ENCODE measurements at regions not wholly inside any gene's neighbourhood (a gene's known extent, or its start where the extent isn't known, plus 50 kb on each side); places are given as distances from the start of the nearest gene placed in this dataset.

GRCh38 chr1:112209493-112209892 is 186.5 kb upstream of the CTTNBP2NL start:
- POLR2A ChIA-PET = no interaction called here
- no peaks in the 10 kb centered on the region for H3K27me3 ChIP-seq (ENCODE audit: control insufficient read depth in 2 of 2, insufficient read depth in 2 of 2, low read length in 2 of 2)
- FAIRE-seq (no peak), ATAC-seq (no peak), DNase-seq (ENCODE audit: extremely low read depth in 1 of 4, low spot score in 3 of 4) (no peak)
- no TSS peak for BruUV-seq (replicated peaks)
- CTCF ChIA-PET (ENCODE audit: low intra/inter-chr PET ratio) = no interaction called here
- H3K4me1 ChIP-seq (replicated peaks in 1 of 2; ENCODE audit: control insufficient read depth in 2 of 2, insufficient read depth in 2 of 2, low read length in 2 of 2) = no peaks in the 10 kb centered on the region
- no peaks in the 10 kb centered on the region for H3K9me1 ChIP-seq (ENCODE audit: control insufficient read depth, insufficient read depth, low read length)
- TF ChIP-seq ATF3 (IDR thresholded peaks at IDR 0.05) (peak; percentile 45; the same call in 1 of the 2 replicates), ATF3 (CRISPR knock-in tag; conservative IDR thresholded peaks at IDR 0.05) (no peak), MAFF (IDR thresholded peaks at IDR 0.05; ENCODE audit: low read length) (no peak)
- in situ Hi-C loops (cut with MboI) = no loop called here
- 0% methylated on average over 1 of the region's 1 CpG for WGBS (ENCODE audit: insufficient coverage, low coverage, missing lambda C conversion rate)
- no peaks in the 10 kb centered on the region for H3K9me3 ChIP-seq (replicated peaks; ENCODE audit: control insufficient read depth, insufficient read depth, low read depth, low read length)
- intact Hi-C loops (cut with micrococcal nuclease) = no loop called here
- no peaks in the 10 kb centered on the region for H3K79me2 ChIP-seq (ENCODE audit: control insufficient read depth, insufficient read depth, low read length)
- no peak overlapping the region for H3K9ac ChIP-seq (ENCODE audit: insufficient read depth in 1 of 2, low read depth in 2 of 2, low read length in 2 of 2)
- no peaks in the 10 kb centered on the region for H3K36me3 ChIP-seq (ENCODE audit: control insufficient read depth, insufficient read depth, low read length)
- no peak overlapping the region for H3K4me3 ChIP-seq
- H4K20me1 ChIP-seq (replicated peaks; ENCODE audit: control insufficient read depth, insufficient read depth, low read length) = no peaks in the 10 kb centered on the region
- H3K27ac ChIP-seq (ENCODE audit: extremely low read depth, low read depth, low read length) = no peak overlapping the region
- no peak overlapping the region for H2AFZ ChIP-seq (ENCODE audit: low read depth, low read length)
- no peak overlapping the region for H3K4me2 ChIP-seq (ENCODE audit: insufficient read depth, low read length)

GRCh38 chr1:112219267-112219666 is 176.7 kb upstream of the CTTNBP2NL start:
- no peak for ATAC-seq
- 0% methylated on average over 1 of the region's 1 CpG for WGBS (ENCODE audit: insufficient coverage, low coverage, missing lambda C conversion rate)
- ChIA-PET CTCF (ENCODE audit: low intra/inter-chr PET ratio) (no interaction called here), POLR2A (no interaction called here)
- no peaks in the 10 kb centered on the region for H3K4me1 ChIP-seq (replicated peaks in 1 of 2; ENCODE audit: control insufficient read depth in 2 of 2, insufficient read depth in 2 of 2, low read length in 2 of 2)
- no peak for FAIRE-seq
- no peaks in the 10 kb centered on the region for H3K36me3 ChIP-seq (ENCODE audit: control insufficient read depth, insufficient read depth, low read length)
- intact Hi-C loops (cut with micrococcal nuclease) = no loop called here
- in situ Hi-C loops (cut with MboI) = no loop called here
- H3K4me2 ChIP-seq (ENCODE audit: insufficient read depth, low read length) = no peak overlapping the region
- H3K27ac ChIP-seq (ENCODE audit: extremely low read depth, low read depth, low read length) = no peak overlapping the region
- DNase-seq (ENCODE audit: extremely low read depth in 1 of 4, low spot score in 3 of 4) = no peak
- no peak overlapping the region for H2AFZ ChIP-seq (ENCODE audit: low read depth, low read length)
- H3K9me1 ChIP-seq (ENCODE audit: control insufficient read depth, insufficient read depth, low read length) = no peaks in the 10 kb centered on the region
- H3K79me2 ChIP-seq (ENCODE audit: control insufficient read depth, insufficient read depth, low read length) = no peaks in the 10 kb centered on the region
- H3K9ac ChIP-seq (ENCODE audit: insufficient read depth in 1 of 2, low read depth in 2 of 2, low read length in 2 of 2) = no peak overlapping the region
- BruUV-seq (replicated peaks) = no TSS peak
- H3K4me3 ChIP-seq = no peak overlapping the region
- H4K20me1 ChIP-seq (replicated peaks; ENCODE audit: control insufficient read depth, insufficient read depth, low read length) = no peaks in the 10 kb centered on the region
- TF ChIP-seq CTBP1 (IDR thresholded peaks at IDR 0.05; ENCODE audit: borderline replicate concordance) (no peak), ATF6 (CRISPR knock-in tag; IDR thresholded peaks at IDR 0.05) (no peak), BRCA1 (IDR thresholded peaks at IDR 0.05) (no peak), BRCA1 (CRISPR knock-in tag; IDR thresholded peaks at IDR 0.05) (no peak), NBN (IDR thresholded peaks at IDR 0.05; ENCODE audit: low read depth) (no peak), C11orf30 (IDR thresholded peaks at IDR 0.05; ENCODE audit: low read depth) (no peak), JUN (IDR thresholded peaks at IDR 0.05; ENCODE audit: borderline replicate concordance, low read depth, low read length) (no peak), JUN (CRISPR knock-in tag; IDR thresholded peaks at IDR 0.05; ENCODE audit: borderline replicate concordance) (no peak)
- H3K9me3 ChIP-seq (replicated peaks; ENCODE audit: control insufficient read depth, insufficient read depth, low read depth, low read length) = no peaks in the 10 kb centered on the region
- no peaks in the 10 kb centered on the region for H3K27me3 ChIP-seq (ENCODE audit: control insufficient read depth in 2 of 2, insufficient read depth in 2 of 2, low read length in 2 of 2)

Measured in K562 (cell line).